A549 (cell line): ENCODE measurements at regions not wholly inside any gene's neighbourhood (a gene's known extent, or its start where the extent isn't known, plus 50 kb on each side); places are given as distances from the start of the nearest gene placed in this dataset.

ENCODE experiments used
- ATAC-seq, 2 experiments: fragments of 200-7000 bp in 1 of 2; fragments of >200 bp in 1 of 2; cut with Nextera tagmentation in 1 of 2; cut with Tn5 transposase in 1 of 2; 3 replicates each; pipeline versions ENCODE4 v1.8.0 to v1.9.1; 2018 to 2020; ENCODE audit warnings: mild to moderate bottlenecking in 1 of 2, moderate library complexity in 1 of 2
- CTCF ChIA-PET: fragments of 300-600 bp; sonication (Branson Sonifier 250); formaldehyde crosslinking; extraction: SDS; loops from one replicate; lab custom pipeline; 2021; ENCODE audit warnings: antibody characterized with exemption, inconsistent platforms; lab: Yijun Ruan, JAX
- POLR2A ChIA-PET: fragments of 350-600 bp; formaldehyde crosslinking; extraction: SDS; loops from one replicate; lab custom pipeline; 2021; ENCODE audit warnings: antibody characterized with exemption, inconsistent platforms; lab: Yijun Ruan, JAX
- DNase-seq, 2 experiments: peaks; one replicate each; pipeline versions ENCODE4 v3.0.0 to v3.0.0-alpha.2; 2011 to 2016; ENCODE audit warnings: low read depth in 1 of 2, low spot score in 1 of 2
- FAIRE-seq: peaks from 2 replicates; lab custom pipeline; 2011; peaks lifted over from hg19 to GRCh38; lab: Jason Lieb, UNC
- H3K27ac ChIP-seq, 2 experiments: fragments of >200 bp; sonication (Bioruptor Twin); formaldehyde crosslinking; 3 replicates each; pipeline ENCODE4 v1.5.1; 2016 to 2017
- H3K4me1 ChIP-seq: fragments of >200 bp; sonication (Bioruptor Twin); formaldehyde crosslinking; 3 replicates; pipeline ENCODE4 v1.6.1; 2016
- H3K4me2 ChIP-seq: fragments of >200 bp; sonication (Bioruptor Twin); formaldehyde crosslinking; 3 replicates; pipeline ENCODE4 v1.6.1; 2016
- H3K4me3 ChIP-seq: fragments of >200 bp; sonication (Bioruptor Twin); formaldehyde crosslinking; 3 replicates; pipeline ENCODE4 v1.5.1; 2016
- H3K9me3 ChIP-seq: fragments of >200 bp; sonication (Bioruptor Twin); formaldehyde crosslinking; 3 replicates; pipeline ENCODE4 v1.6.1; 2016
- BHLHE40 ChIP-seq: IDR thresholded peaks from 2 replicates; pipeline ENCODE4 v1.6.1; 2012; ENCODE audit warnings: low read depth, low read length, inconsistent platforms
- EHMT2 ChIP-seq: fragments of 200-600 bp; sonication (generic); IDR thresholded peaks from 2 replicates; pipeline ENCODE4 v1.6.1; 2016; ENCODE audit warnings: antibody characterized with exemption, low read depth, mild to moderate bottlenecking, moderate library complexity
- FOXS1 ChIP-seq: fragments of 250-450 bp; sonication (Bioruptor Pico); IDR thresholded peaks from 2 replicates; pipeline ENCODE4 v1.5.0; 2020; ENCODE audit warnings: mild to moderate bottlenecking, moderate library complexity
- HOXB13 ChIP-seq: fragments of 250-450 bp; sonication (Bioruptor Pico); IDR thresholded peaks from 2 replicates; pipeline ENCODE4 v1.5.0; 2020; ENCODE audit warnings: low read depth, mild to moderate bottlenecking, moderate library complexity
- JUNB ChIP-seq: fragments of >200 bp; sonication (Bioruptor Twin); formaldehyde crosslinking; IDR thresholded peaks from 2 replicates; pipeline ENCODE4 v1.6.1; 2016
- KDM1A ChIP-seq: fragments of 200-600 bp; sonication (generic); IDR thresholded peaks from 2 replicates; pipeline ENCODE4 v1.6.1; 2016; ENCODE audit warnings: low read depth, mild to moderate bottlenecking
- POLR2A ChIP-seq: IDR thresholded peaks from 2 replicates; pipeline ENCODE4 v1.6.1; 2012; ENCODE audit warnings: mild to moderate bottlenecking, low read length
- RCOR1 ChIP-seq: fragments of 150-350 bp; IDR thresholded peaks from 2 replicates; pipeline ENCODE4 v1.6.1; 2014; ENCODE audit warnings: antibody characterized with exemption, low read length, low read depth
- WGBS: methylation state at CpG from one replicate; pipeline ENCODE4 v1.1.6; 2017; ENCODE audit errors: missing lambda C conversion rate; 5-methylcytosine and 5-hydroxymethylcytosine counted together
- TF ChIP-seq, protein P1 (sequence below): fragments of 150-350 bp; IDR thresholded peaks from 2 replicates; pipeline ENCODE4 v1.6.1; 2014; ENCODE audit warnings: low read depth, mild to moderate bottlenecking, low read length
- TF ChIP-seq, protein P2 (sequence below): fragments of 250-450 bp; sonication (Bioruptor Pico); IDR thresholded peaks from 2 replicates; pipeline ENCODE4 v1.5.0; 2021; ENCODE audit warnings: mild to moderate bottlenecking, moderate library complexity, borderline replicate concordance

GRCh38 chr2:449246-450067, 161.6 kb upstream of the ALKAL2 start (continued):
- TF ChIP-seq, protein P1, sequence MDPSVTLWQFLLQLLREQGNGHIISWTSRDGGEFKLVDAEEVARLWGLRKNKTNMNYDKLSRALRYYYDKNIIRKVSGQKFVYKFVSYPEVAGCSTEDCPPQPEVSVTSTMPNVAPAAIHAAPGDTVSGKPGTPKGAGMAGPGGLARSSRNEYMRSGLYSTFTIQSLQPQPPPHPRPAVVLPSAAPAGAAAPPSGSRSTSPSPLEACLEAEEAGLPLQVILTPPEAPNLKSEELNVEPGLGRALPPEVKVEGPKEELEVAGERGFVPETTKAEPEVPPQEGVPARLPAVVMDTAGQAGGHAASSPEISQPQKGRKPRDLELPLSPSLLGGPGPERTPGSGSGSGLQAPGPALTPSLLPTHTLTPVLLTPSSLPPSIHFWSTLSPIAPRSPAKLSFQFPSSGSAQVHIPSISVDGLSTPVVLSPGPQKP: no peak

DNA sequence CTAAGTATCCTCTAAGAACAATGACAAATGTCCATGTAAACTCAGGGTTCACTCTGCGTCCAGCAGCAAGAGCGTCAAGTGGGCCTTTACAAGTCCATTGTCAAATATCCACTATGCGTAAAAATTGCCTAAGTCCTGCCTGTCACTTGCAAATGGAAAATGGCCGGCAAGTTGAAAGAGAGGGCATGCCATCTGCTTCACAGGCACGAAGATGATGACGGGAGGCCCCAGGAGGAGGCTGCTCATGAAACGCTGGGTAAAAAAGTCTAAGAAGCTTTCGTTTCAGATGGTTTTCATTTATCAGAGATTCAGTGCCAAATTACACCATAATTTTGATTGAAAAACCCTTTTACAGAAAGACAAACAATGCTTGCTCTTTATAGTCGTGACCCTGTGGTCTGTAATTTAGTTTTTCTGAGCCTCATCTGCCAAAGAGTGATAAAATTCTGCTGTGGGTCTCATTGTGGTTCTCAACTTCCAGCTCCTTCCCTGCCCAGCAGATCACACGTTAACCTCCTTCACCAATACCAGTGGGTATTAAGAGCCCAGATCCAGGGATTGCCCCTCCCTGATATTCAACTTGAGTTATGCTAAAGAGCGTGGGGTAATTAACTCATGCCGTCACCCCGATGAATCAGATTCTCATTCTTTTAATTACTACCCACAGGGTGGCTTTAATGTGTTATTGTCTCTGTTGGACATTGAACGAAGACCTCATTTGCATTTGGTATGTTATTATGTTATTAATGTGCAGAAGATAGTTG, 160.2 kb upstream of the ALKAL2 start:
- Histone ChIP-seq H3K4me1 (no peaks in the 10 kb centered on the region), H3K4me2 (no peak overlapping the region), H3K4me3 (no peak overlapping the region), H3K27ac (no peak overlapping the region), H3K9me3 (no peaks in the 10 kb centered on the region)
- 41% methylated on average over 14 of the region's 14 CpGs for WGBS
- ATAC-seq: no peak
- no peak for TF ChIP-seq EHMT2
- FAIRE-seq: no peak
- DNase-seq: no peak
- CTCF ChIA-PET: interaction anchor here (0.6 kb wide), 1 partner anchor 223 kb away, joined by 3 read pairs; no protein-coding TSS in a partner anchor
- POLR2A ChIA-PET: no interaction called here

GRCh38 chr2:446963-447530, 159.2 kb upstream of the ALKAL2 start:
- CTCF ChIA-PET: no interaction called here
- Histone ChIP-seq H3K4me2 (no peak overlapping the region), H3K9me3 (no peaks in the 10 kb centered on the region)
- TF ChIP-seq, protein P1: no peak
- TF ChIP-seq HOXB13 (CRISPR knock-in tag) (no peak), JUNB (no peak), BHLHE40 (no peak), KDM1A (no peak), POLR2A (no peak), FOXS1 (CRISPR knock-in tag) (no peak)
- TF ChIP-seq, protein P2, sequence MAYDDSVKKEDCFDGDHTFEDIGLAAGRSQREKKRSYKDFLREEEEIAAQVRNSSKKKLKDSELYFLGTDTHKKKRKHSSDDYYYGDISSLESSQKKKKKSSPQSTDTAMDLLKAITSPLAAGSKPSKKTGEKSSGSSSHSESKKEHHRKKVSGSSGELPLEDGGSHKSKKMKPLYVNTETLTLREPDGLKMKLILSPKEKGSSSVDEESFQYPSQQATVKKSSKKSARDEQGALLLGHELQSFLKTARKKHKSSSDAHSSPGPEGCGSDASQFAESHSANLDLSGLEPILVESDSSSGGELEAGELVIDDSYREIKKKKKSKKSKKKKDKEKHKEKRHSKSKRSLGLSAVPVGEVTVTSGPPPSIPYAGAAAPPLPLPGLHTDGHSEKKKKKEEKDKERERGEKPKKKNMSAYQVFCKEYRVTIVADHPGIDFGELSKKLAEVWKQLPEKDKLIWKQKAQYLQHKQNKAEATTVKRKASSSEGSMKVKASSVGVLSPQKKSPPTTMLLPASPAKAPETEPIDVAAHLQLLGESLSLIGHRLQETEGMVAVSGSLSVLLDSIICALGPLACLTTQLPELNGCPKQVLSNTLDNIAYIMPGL (CRISPR knock-in tag): no peak
- TF ChIP-seq, all 56 proteins: peak for 0
- H3K4me1 ChIP-seq: no peaks in the 10 kb centered on the region
- no peak for DNase-seq
- no peak overlapping the region for H3K27ac ChIP-seq
- no peak for ATAC-seq
- no peak for FAIRE-seq
- H3K4me3 ChIP-seq: no peak overlapping the region
- POLR2A ChIA-PET: no interaction called here
- WGBS: 45% methylated on average over 10 of the region's 10 CpGs

DNA sequence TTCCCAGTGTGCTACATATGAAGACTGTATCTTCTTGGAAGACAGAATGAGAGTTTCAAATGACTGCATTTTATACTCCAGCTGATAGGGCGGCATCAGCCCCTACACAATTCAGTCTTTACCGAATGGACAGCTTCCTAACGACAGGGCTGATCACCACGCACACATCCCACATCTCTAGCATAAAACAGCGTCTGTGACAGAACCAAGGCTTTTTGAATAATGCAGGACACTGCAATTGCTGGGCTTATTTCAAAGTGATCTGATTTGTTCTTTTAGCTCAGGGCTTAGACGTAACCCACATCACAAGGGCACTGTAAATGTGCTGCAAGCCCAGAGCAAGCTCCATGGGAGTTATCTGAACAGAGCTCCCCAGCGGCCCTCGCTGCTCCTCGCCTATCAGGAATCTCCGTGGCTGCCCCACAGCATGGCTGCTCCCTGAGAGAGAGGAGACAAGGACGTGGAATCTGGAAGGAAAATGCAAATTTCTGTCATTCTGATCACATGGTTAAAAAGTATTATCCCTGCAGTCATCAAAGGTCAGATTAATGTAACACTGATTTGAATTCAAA, 158.5 kb upstream of the ALKAL2 start:
- Histone ChIP-seq H3K9me3 (no peaks in the 10 kb centered on the region), H3K27ac (no peak overlapping the region), H3K4me3 (no peak overlapping the region), H3K4me2 (no peak overlapping the region), H3K4me1 (no peaks in the 10 kb centered on the region)
- WGBS: 46% methylated on average over 11 of the region's 11 CpGs
- ATAC-seq: no peak
- POLR2A ChIA-PET: no interaction called here
- no peak for TF ChIP-seq RCOR1
- no peak for TF ChIP-seq KDM1A
- no peak for DNase-seq
- CTCF ChIA-PET: no interaction called here
- FAIRE-seq: no peak
